ENCODE measurements at regions not wholly inside any gene's neighbourhood (a gene's known extent, or its start where the extent isn't known, plus 50 kb on each side); places are given as distances from the start of the nearest gene placed in this dataset.
"Not testable (repeated sequence)": the region's sequence is repeated elsewhere in the genome, so short reads cannot be mapped to it uniquely, and the experiment has no call there.

DNA sequence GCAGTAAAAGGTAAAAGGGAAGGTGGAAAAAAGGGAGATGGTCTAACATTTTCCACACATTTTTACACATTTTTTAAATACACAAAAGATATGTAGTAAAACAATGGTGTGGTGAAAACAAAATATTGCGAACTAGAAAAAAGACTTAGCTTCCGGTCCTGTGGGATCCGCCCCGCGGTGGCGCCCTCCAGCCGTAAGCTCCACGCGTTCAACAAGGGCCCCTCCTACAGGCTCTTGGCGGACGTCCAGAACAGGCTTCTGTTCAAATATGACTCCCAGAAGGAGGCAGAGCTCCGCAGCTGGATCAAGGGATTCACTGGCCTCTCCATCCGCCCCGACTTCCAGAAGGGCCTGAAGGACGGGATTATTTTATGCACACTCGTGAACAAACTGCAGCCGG is 134.1 kb upstream of the TEKT4 start:
- H3K9me1 ChIP-seq (ENCODE audit: insufficient read depth, low read length); POLR2A ChIA-PET (ENCODE audit: unreplicated experiment); H3K14ac ChIP-seq (replicated peaks; ENCODE audit: low read depth, low read length); H4K91ac ChIP-seq (ENCODE audit: insufficient read depth, low read depth, low read length); ATAC-seq (ENCODE audit: low read depth); H3K4me1 ChIP-seq (ENCODE audit: control insufficient read depth, insufficient read depth, low read length); BruUV-seq (replicated peaks); H4K5ac ChIP-seq (ENCODE audit: low read depth, low read length); H3K27me3 ChIP-seq (ENCODE audit: control insufficient read depth, insufficient read depth, low read length); H2BK15ac ChIP-seq (ENCODE audit: low read depth, low read length); H4K8ac ChIP-seq (ENCODE audit: low read depth in 2 of 2, low read length in 2 of 2); H3K4me3 ChIP-seq (ENCODE audit: insufficient read depth, low read depth, low read length); H2BK20ac ChIP-seq (ENCODE audit: low read depth, low read length); H4K20me1 ChIP-seq (ENCODE audit: insufficient read depth, low read length); intact Hi-C loops (cut with micrococcal nuclease); H3K79me1 ChIP-seq (ENCODE audit: low read depth in 1 of 2, low read length in 2 of 2); H2BK120ac ChIP-seq (ENCODE audit: low read depth, low read length); H3K9me3 ChIP-seq (ENCODE audit: control insufficient read depth, insufficient read depth, low read length); dilution Hi-C loops (cut with HindIII; ENCODE audit: low sequenced_read_pairs, unreplicated experiment); CTCF ChIA-PET; H3K27ac ChIP-seq (ENCODE audit: insufficient read depth, low read length); H3K56ac ChIP-seq (ENCODE audit: extremely low read depth, insufficient read depth, low read length); H3K4ac ChIP-seq (ENCODE audit: low read depth, low read length); DNase-seq; H2AK5ac ChIP-seq (ENCODE audit: low read depth, low read length); H3K18ac ChIP-seq (ENCODE audit: low read depth, low read length); H3K36me3 ChIP-seq (ENCODE audit: control insufficient read depth, insufficient read depth, low read length); H3K4me2 ChIP-seq (ENCODE audit: low read depth, low read length); H2AK9ac ChIP-seq (replicated peaks; ENCODE audit: low read depth, low read length, poor library complexity); H3K23ac ChIP-seq (ENCODE audit: low read depth, low read length); H3K9ac ChIP-seq (ENCODE audit: low read depth, low read length); H2BK5ac ChIP-seq (ENCODE audit: low read depth, low read length, poor library complexity, severe bottlenecking); in situ Hi-C loops (cut with MboI; ENCODE audit: low sequenced_read_pairs); H2AFZ ChIP-seq (replicated peaks; ENCODE audit: low read length, poor library complexity): not testable (repeated sequence)
- WGBS, 2 experiments (ENCODE audit: extremely low coverage in 2 of 2, insufficient read length in 1 of 2), result 78% methylated on average over 9 of the region's 17 CpGs; no CpG with 5 or more reads in 1 of the 2 experiments

DNA sequence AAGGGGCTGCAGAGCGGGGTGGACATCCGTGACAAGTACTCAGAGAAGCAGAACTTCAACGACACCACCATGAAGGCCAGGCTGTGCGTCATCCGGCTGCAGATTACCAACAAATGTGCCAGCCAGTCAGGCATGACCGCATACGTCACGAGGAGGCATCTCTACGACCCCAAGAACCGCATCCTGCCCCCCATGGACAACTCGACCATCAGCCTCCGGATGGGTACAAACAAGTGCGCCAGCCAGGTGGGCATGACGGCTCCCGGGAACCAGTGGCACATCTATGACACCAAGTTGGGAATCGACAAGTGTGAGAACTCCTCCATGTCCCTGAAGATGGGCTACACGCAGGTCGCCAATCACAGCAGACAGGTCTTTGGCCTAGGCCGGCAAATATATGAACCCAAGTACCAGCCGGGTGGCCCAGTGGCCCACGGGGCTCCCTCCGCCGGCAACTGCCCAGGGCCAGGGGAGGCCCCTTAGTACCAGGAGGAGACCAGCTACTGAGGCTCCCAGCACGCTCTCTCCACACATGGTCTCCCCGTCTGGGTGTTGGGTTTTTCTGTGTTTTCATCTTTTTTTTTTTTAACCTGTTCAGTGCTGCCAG is 133.4 kb upstream of the TEKT4 start:
- DNase-seq; H3K14ac ChIP-seq (replicated peaks; ENCODE audit: low read depth, low read length); H3K27ac ChIP-seq (ENCODE audit: insufficient read depth, low read length); in situ Hi-C loops (cut with MboI; ENCODE audit: low sequenced_read_pairs); POLR2A ChIA-PET (ENCODE audit: unreplicated experiment); H3K4me3 ChIP-seq (ENCODE audit: insufficient read depth, low read depth, low read length); H3K18ac ChIP-seq (ENCODE audit: low read depth, low read length); H2BK20ac ChIP-seq (ENCODE audit: low read depth, low read length); H3K79me1 ChIP-seq (ENCODE audit: low read depth in 1 of 2, low read length in 2 of 2); H4K8ac ChIP-seq (ENCODE audit: low read depth in 2 of 2, low read length in 2 of 2); H4K20me1 ChIP-seq (ENCODE audit: insufficient read depth, low read length); H2BK5ac ChIP-seq (ENCODE audit: low read depth, low read length, poor library complexity, severe bottlenecking); H3K27me3 ChIP-seq (ENCODE audit: control insufficient read depth, insufficient read depth, low read length); H3K9me3 ChIP-seq (ENCODE audit: control insufficient read depth, insufficient read depth, low read length); H4K5ac ChIP-seq (ENCODE audit: low read depth, low read length); H3K4me1 ChIP-seq (ENCODE audit: control insufficient read depth, insufficient read depth, low read length); H3K9me1 ChIP-seq (ENCODE audit: insufficient read depth, low read length); ATAC-seq (ENCODE audit: low read depth); H2BK120ac ChIP-seq (ENCODE audit: low read depth, low read length); H3K4me2 ChIP-seq (ENCODE audit: low read depth, low read length); dilution Hi-C loops (cut with HindIII; ENCODE audit: low sequenced_read_pairs, unreplicated experiment); H3K4ac ChIP-seq (ENCODE audit: low read depth, low read length); BruUV-seq (replicated peaks); H3K36me3 ChIP-seq (ENCODE audit: control insufficient read depth, insufficient read depth, low read length); CTCF ChIA-PET; H3K56ac ChIP-seq (ENCODE audit: extremely low read depth, insufficient read depth, low read length); H2AK9ac ChIP-seq (replicated peaks; ENCODE audit: low read depth, low read length, poor library complexity); H2AK5ac ChIP-seq (ENCODE audit: low read depth, low read length); H2BK15ac ChIP-seq (ENCODE audit: low read depth, low read length); H4K91ac ChIP-seq (ENCODE audit: insufficient read depth, low read depth, low read length); H3K9ac ChIP-seq (ENCODE audit: low read depth, low read length); intact Hi-C loops (cut with micrococcal nuclease); H2AFZ ChIP-seq (replicated peaks; ENCODE audit: low read length, poor library complexity); H3K23ac ChIP-seq (ENCODE audit: low read depth, low read length): not testable (repeated sequence)
- WGBS, 2 experiments (ENCODE audit: extremely low coverage in 2 of 2, insufficient read length in 1 of 2), result 73% methylated on average over 18 of the region's 25 CpGs; no CpG with 5 or more reads in 1 of the 2 experiments
